HG02970 (cell line): ENCODE measurements at regions not wholly inside any gene's neighbourhood (a gene's known extent, or its start where the extent isn't known, plus 50 kb on each side); places are given as distances from the start of the nearest gene placed in this dataset.

Source experiments
- ATAC-seq: cut with Tn5 transposase; IDR thresholded peaks from one replicate; pipeline ENCODE4 v1.9.1; 2021; ENCODE audit warnings: mild to moderate bottlenecking, moderate library complexity, moderate number of reproducible peaks; ENCODE audit not compliant: unreplicated experiment, low FRiP score

DNA sequence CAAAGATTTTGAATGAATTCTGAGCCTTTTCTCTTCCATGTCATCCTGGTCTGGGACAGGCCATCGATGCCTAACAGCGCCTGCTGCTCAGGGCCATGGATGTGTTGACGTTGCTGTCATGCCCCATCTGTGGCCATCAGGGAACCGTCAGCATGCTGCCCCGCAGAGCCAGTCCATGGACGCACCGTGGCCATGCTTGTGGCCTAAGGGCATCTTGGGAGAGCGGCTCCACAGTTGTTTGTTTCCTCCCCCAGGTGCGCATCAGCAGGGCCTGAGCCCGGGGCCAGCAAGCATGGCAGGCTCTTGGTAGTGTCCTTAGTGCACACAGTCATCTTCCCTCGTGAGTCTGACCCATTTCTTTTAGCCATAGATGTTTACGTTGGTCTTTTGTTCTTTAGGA, 142.7 kb downstream of the VAPA start:
- ATAC-seq = no peak

DNA sequence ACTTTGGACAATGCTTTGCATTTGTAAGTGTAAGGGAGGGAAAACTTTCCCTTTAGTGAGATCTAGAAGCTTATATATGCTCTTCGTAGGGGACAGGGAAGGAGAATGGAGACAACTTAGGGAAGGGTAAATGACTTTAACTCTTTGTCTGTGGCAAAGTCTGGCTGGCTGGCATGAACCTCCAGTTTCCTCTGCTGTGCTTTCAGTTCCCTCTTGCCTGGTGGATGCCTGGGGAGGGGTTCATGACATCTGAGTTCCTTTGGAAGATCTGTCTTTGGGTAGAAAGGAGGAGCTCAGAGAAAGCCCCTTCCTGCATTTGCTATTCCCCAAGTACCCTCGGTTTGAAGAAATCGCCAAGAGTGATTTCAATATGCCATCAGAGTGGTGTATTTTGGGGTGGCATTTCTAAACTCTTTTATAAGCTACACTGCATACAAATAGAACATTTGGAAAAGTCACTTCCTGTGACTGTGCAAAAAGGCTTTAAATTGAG, 143.6 kb downstream of the VAPA start:
- no peak for ATAC-seq

- ATAC-seq = no peak
Measured at GRCh38 chr18:10057894-10058791, 144.3 kb downstream of the VAPA start.

DNA sequence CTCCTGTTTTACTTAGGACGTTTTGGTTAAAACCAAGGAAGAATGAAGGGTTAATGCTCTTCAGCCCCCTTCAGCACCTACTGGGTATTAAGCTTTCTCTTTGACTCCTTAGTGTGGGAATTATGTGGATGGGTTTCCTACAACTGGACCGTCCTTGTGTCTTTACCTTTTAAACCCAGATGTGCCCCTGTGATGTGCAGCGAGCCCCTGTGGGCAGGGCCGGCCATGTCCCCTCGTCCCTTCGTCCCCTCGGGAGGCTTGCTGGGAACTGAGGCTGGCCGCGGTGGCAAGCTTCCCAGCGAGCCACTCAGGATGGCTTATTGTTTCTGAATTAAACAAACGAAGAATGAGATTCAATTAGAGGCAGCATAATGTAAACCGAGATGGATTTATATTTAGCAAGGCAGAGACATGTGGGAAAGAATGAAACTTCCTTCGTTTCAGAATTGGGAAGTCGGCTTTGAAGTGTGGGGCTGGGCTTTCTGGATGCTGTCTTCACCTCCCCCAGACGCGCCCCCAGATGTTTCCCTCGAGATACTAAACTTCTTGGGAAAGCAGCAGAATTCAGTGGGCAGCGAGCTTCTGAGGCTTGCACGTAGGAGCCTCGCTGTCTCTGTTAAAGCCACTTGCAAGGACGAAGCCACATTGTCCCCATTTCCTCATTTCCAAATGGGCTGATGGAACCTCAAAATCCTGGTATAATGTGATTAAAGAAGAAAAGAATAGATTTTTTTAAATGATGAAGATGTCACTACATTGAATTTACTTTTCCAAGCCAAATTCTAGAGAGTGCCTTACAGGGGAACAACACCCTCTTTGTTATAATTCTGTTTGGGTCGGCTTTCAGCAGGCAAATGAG, 146.0 kb downstream of the VAPA start:
- no peak for ATAC-seq

GRCh38 chr18:10060469-10060782, 146.6 kb downstream of the VAPA start:
- ATAC-seq = no peak

- ATAC-seq = no peak
Measured at GRCh38 chr18:10060841-10061240, 147.0 kb downstream of the VAPA start.

DNA sequence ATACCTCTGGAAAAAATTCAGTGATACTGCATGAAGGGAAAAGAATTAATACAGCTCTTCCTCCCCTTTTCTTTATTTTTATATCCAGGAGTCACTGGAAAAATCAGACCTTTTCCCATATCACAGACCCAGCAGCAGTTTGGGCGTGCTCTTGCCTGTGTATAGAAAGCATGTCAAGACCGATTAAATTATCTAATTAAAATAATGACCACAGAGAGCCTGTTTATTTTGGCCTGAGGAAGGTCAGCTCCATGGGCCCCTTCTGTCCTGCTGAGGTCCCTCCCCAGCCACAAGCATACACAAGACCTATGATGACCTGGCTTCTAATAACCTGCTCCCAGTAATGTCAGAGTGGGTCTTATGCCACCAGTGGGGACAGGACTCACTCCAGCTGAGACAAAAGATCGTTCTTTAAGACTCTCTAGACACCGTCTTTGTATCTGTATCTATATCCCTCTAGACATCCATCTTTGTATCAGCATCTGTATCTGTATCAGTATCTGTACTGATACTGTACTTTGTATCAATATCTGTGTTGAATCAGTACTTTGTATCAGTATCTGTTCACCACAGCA, 147.8 kb downstream of the VAPA start:
- ATAC-seq = no peak

DNA sequence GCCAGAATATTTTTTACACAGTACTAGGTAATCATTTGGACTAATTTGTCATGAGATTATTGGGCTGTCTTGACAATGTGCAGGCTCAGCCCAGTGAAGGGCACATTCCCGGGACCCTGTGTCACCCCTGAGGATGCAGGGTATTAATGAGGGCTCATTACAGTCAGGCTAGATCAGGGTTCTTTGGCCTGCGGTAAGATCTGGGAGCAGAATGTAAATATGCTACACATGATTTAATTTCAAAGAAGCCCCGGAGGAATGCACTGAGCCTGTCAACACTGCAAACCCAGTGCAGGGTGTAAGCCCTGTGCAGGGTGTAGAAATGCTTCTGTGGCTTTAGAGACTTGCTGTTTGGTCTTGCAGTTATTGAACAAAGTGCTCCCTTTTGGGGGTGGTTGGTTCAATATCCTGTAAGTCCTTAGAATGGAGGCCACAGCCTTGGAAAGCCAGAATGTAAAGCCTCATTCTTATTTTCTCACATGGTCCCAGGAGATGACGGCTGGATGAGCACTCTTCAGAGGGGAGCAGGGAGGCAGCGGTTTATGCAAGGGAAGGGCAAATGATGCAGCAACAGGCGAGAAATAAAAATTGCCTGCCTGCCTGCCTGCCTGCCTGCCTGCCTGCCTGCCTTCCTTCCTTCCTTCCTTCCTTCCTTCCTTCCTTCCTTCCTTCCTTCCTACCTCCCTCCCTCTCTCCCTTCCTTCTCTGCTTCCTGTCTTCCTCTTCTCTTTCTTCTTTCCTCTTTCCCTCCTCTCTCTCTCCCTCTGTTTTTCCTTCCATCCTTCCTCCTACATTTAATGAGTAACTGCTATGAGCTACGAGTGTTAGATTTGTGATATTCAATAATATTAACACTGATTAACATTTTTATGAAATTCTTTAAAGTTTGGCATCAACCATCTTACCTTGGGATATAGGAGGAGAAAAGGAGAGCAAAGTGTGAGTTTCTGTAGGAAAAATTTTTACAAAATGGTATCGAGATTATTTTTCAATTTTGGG, 148.8 kb downstream of the VAPA start:
- no peak for ATAC-seq

DNA sequence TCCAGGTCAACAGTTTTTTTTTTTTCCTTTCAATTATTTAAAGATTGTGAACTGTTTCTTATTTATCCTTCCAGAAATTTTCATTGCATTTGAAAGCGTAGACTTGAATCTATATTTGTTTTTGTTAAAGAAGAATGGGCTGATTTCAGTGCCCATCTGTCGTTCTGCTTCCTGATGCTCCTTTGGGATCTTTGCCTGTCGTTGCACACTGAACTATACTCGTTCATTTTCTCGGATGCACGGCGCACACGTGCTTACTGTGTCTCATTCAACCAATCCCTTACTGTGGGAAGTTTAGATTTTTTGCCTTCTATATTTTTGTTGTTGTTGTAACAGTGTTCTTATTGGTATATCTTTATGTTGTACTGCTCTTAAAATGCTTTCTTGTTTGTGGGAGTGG, 149.7 kb downstream of the VAPA start:
- ATAC-seq = no peak

- ATAC-seq = no peak
Measured at GRCh38 chr18:10064267-10064666, 150.5 kb downstream of the VAPA start.

DNA sequence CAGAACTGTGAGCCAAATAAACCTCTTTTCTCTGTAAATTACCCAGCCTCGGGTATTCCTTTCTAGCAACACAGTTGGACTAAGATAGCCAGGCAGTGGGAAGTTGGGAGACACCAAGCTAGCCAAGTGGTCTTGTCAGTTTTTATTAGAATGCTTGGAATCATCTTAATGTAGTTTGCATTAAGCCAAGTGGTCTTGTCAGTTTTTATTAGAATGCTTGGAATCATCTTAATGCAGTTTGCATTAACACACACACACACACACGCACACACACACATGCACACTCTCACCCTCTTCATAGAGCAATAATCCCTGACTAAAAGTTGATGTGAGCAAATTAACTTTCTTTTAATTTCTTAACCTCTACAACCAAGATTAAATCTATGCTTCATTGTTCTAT, 151.5 kb downstream of the VAPA start:
- ATAC-seq = no peak

DNA sequence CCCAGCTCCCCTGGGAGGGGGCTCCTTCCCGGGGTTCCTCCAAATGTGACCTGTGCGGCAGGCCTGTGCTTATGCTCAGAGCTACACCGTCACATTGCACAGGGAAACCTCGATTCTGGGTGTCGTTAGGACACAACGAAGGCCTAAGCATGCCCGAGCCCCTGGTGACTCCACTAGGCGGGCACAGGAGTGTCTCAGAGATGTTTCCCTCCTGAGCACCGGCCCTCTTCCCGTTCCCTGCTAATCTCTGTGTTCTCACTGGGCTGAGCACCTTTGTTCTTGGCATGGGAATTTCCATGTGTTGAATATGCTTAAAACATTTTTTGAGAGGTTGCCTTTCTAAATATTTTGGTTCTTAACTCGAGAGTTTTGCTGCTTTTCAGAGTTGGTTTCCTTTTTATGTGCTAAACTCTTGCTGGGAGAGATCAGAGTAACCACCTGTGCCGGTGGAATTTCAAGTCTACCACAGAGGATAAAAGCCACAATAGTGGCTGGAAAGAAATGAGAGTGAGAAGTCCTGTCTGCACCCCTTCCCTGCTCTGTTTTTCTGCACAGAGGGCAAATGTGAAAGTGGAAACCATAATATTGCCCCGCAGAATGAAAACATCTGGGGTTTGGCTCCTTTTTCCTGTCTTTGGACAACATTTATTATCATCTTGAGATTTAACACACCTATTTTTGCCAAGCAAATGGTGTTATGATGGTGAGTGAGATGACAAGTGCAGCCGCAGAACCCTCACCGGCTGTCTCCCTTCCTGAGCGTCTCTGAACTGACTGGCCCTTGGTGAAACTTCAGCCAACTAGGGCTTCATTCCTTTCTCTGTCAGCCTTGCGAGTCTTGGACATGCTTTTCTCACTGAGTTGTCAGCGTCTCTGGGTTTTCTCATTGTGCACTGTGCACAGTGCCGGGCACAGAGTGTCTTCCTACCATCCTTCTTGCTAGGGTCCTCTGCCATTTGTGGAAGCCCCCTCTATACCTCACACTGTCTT, 154.1 kb downstream of the VAPA start:
- ATAC-seq = no peak

DNA sequence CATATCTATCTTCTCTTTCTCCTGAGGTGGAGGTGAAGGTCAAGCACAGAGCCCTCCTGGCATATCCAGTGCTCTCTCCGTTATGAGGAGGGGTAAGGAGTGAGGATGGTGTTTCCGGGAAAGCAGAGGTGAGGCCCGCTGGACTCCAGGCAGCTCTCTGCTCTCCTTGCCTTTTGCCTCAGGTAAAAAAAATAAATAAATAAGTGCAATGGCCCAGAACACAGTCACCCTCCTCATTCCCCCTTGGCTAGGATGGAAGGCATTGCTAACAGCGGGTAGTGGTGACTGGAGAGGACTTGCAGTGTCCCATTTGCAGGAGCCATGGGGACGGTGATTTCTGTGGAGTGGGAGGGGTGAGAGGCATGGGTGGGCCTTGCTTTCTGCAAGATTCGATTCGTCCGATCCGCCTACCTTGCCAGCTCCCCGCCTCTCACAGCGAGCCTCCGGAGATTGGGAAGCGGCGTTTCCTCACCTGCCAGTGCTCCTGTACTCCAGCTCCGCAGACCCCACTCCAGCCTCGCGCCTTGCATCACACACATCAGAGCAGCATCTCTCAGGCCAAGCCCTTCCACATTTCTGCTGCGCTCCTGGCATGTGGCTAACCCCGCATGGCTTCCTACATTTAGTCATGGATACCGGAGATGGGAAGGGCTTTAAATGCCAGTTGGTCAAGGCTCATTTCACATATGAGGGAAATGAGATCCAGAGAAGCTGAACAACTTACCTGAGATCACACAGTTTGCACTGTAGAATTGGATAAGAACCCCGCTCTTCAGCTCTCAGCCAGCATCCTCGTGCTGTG, 155.2 kb downstream of the VAPA start:
- ATAC-seq = no peak

- ATAC-seq = no peak
Measured at GRCh38 chr18:10070561-10071000, 156.8 kb downstream of the VAPA start.

- no peak for ATAC-seq
Measured at GRCh38 chr18:10072671-10073175, 158.9 kb downstream of the VAPA start.

- no peak for ATAC-seq
Measured at GRCh38 chr18:10074110-10074509, 160.3 kb downstream of the VAPA start.

- no peak for ATAC-seq
Measured at GRCh38 chr18:10074728-10075127, 160.9 kb downstream of the VAPA start.
